ENCODE measurements at regions not wholly inside any gene's neighbourhood (a gene's known extent, or its start where the extent isn't known, plus 50 kb on each side); places are given as distances from the start of the nearest gene placed in this dataset.
"Not testable (repeated sequence)": the region's sequence is repeated elsewhere in the genome, so short reads cannot be mapped to it uniquely, and the experiment has no call there.

DNA sequence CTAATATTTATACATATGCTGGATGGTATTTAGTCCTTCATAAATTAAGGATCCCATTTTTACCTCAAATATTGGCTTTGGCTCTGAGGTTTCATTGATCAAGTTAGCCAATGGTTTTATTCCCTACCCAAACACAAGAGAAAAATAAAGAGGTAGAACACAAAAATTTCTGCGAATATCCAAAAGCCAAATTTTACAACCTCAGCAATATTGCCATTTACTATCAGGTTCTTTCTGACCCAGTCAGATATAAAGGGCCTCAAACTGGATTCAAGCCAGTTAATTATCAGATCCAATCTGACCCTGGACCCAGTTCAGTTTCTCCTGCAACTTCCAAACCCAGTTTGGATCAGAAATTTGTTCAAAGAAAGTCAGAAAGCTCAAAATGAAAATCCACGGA lies 998.1 kb downstream of the SI start:
- DNase-seq, result no peak

DNA sequence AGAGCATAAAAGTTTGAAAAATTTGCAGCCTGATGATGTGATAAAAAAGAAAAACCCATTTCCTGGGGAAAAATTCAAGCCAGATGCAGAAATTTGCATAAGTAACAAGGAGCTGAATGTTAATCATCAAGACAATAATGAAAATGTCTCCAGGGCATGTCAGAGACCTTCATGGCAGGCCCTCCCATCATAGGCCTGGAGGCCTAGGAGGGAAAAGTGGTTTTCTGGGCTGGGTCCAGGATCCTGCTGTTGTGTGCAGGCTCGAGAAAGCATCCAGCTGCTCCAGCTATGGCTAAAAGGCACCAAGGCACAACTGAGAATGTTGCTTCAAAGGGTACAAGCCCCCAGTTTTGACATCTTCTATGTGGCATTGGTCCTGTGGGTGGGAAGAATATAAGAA lies 1014.0 kb downstream of the SI start:
- DNase-seq, result no peak

DNA sequence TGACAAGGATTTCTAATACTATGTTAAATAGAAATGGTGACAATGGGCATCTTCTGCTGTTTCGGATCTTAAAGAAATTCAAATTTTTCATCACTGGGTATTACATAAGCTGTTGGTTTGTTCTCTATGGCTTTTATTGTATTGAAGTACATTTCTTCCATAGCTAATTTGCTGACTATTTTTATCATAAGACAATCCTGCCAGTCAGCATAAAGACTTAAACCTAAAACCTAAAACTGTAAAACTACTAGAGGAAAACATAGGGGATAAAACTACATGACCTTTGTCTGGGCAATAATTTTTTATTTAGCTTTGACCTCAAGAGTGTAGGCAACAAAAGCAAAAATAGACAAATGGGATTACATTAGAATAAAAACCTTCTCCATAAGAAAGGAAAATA lies 1017.4 kb downstream of the SI start:
- no peak for DNase-seq

DNA sequence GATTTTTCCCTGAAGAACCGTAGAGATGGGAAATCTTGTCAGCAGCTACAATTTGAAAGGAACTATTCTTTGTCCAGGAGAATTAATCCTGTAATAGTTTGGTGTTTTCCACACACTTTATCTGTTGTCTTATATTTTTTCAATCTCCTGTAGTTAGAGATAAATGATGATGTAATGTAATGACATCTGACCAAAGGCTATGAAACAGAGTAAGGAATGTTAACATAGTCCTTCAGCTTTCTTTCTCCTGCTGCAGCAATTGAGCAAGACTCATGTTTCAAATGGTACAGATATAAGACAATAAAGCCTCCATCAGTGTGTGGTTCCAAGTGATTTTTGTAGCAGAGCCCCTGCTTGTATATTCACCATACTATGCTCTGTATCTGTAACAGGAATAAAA lies 1028.4 kb downstream of the SI start:
- no peak for DNase-seq

DNA sequence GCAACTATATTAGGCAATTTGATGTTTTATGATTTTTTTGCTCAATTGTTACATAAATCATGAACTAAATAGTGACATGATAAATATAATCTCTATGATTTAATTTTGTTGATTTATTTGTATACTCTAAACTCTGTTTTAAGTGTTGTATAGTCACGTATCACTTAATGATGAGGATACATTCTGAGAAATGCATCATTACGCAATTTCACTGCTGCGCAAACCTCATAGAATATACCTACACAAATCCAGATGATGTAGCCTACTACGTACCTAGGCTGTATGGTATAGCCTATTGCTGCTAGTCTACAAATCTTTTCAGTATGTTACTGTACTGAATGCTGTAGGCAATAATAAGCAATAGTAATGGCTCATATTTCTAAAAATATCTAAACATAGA lies 1029.8 kb downstream of the SI start:
- no peak for DNase-seq

DNA sequence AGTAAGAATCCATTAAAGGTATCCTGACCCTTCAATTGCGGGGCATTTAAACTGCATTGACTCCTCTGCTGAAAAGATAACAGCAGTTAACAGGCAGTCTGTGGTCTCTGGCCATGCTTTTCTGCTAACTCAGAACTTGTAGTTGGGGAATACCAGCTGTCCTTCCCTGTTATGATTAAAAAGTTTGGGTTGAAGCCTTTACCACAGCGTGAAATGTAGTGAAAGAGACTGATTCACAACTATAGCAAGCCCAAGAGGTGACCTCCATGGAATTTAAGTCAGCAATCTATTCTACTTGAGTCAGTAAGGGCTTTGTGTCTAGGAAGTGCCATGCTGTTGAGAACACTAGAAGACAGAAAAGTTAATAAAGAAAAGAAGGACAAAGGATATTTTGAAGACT lies 1037.3 kb downstream of the SI start:
- DNase-seq, result no peak

DNA sequence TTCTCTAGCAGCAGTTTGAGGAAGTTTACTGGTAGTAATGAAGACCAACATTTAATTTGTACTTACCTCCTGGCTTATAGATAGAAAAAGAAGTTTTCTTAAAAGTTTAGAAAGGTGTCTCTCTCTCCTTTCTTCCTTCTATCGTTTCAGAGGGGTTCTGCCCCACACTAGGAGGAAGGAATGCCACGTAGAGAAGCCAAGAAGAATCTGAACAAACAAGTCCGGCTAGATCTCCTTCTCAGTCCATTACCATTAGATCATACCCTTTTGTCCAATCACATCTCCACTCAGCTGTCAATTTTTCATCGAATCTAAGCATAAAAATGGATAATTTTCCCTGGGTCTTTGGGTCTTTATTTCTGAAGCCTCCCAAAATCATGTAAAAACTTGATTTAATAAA lies 1048.1 kb downstream of the SI start:
- DNase-seq, result no peak

DNA sequence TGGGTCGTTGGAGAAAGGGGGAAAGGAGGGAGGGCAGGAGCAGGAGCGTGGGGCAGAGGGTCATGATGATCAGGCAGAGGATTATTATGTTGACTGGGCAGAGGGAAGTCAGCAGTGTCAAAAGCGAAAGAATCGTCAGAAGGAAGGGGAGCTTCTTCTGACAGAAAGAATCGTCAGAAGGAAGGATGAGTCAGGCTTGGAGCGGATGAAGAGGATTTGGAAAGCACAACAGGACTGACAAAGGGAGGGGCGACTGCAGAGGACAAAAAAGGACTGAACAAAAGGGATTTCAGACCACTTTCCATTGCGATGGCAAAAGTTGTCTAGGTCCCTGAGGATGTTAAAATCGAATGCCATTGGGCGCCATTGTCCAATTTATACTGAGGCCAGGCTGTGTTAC lies 1053.5 kb downstream of the SI start:
- DNase-seq, result no peak

DNA sequence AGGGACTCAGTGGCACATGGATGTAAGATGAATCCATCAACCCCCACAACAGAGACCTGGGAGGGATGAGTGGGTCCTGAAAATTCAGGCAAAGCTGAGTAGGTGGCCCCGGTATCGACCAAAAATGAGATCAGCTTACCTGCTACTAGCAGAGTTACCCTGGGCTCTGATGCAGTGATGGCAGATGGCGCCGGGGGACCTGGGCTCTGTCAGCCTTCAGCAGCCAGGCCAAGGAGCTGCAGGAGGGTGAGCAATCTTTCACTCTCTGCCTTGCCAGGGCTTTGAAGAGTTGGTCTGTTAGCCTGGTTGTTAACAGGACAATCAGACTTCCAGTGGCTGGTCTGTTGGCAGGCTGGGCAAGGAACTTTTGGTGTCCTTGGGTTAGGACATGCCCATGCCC lies 1054.8 kb downstream of the SI start:
- no peak for DNase-seq

DNA sequence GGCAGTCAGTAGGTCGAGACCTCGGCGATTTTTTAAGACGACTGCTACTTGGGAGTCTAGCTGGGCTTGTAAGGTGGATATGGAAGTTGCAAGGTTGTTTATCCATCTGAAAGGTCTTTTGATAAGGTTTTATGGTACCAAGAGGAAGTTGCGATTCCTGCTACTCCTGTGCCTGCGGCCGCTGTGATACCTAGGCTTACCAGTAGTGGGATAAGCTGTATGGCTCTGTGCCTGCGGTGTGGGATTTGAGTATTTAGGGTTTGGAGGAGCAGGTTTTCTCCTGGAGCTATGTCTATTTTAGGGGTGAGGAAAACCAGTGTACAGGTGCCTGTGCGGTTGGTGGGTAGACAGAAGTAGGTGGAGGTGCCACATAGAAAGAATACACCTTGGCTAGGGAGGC lies 1059.8 kb downstream of the SI start:
- DNase-seq, result no peak

DNA sequence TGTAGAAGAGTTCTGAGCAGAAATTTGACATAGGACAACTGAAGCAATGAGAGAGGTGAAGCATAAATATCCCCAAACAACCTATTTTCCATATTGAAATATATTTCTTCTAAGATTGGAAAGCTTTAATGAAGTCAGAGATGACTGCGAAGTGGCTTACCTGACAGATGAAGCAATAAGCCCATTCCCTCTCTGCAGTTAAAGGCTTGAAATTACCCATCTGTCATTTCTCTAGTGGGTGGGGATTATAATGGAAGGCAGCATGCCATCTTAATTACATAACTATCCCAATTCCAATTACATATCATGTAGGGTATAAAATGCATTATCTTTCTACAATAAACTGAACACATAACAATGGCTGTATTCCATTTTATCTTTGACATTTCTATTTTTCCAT lies 1070.5 kb downstream of the SI start:
- peak; percentile 48 for DNase-seq

DNA sequence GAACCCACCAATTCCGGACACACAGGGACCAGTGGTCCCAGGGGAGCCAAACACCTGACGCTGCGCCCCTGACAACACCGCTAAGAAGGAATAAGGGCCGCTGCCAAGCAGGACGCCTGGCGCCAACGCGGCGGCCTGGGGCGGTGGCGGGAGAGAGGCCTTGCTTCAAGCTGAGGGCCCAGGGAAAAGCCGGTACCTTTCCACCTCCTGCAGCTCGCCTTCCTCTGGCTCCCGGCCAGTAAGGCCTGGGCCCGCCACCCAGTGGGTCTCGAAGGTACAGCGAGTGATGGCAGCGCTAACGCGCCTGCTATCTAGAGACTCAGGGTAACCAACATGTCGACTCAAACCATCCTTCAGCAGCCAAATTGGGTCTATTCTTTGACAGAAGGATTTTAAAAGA lies 1074.1 kb downstream of the SI start:
- DNase-seq, result no peak

DNA sequence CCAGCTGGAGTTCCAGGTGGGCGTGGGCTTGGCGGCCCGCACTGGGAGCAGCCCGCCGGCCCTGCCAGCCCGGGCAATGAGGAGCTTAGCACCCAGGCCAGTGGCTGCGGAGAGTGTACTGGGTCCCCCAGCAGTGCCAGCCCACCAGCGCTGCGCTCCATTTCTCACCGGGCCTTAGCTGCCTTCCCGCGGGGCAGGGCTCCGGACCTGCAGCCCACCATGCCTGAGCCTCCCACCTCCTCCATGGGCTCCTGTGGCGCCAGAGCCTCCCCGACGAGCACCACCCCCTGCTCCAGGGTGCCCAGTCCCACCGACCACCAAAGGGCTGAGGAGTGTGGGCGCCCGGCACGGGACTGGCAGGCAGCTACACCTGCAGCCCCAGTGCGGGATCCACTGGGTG lies 1075.3 kb downstream of the SI start:
- DNase-seq, result not testable (repeated sequence)

DNA sequence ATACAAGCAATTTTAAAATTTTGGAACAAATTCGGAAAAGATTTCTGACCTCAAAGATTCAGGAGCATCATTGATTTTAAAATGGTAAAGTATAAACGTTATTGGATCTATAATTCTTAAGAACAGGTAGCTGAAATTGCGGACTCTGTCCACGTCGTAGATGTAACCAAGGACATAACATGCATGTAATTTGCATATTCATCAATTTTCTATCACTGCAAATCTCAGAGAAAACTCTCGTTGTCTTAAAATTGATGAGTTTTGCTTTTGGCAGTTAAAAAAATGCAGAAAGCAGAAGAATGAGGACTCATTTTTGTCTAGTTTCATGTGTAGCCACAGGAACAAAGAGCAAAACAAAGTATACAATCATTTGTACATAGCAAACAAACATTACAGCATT lies 1094.4 kb downstream of the SI start:
- no peak for DNase-seq

DNA sequence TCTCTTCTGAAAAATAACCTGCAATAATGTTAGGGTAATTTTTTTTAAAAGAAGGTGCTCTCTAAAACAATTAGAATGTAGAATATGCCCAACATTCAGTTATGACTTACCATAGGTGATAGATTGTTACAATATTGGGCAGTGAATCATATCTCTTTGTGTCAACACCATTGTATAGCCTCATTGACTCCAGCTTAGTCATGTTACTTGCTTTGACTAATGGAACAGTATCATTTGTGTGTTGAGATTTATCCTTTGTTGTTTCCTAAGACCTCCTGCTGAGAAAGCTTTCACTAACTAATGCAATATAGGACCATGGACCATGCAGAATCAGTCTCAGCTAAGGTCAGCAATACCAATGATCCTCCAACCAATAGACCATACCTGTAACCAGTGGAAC lies 1106.4 kb downstream of the SI start:
- DNase-seq, result no peak

DNA sequence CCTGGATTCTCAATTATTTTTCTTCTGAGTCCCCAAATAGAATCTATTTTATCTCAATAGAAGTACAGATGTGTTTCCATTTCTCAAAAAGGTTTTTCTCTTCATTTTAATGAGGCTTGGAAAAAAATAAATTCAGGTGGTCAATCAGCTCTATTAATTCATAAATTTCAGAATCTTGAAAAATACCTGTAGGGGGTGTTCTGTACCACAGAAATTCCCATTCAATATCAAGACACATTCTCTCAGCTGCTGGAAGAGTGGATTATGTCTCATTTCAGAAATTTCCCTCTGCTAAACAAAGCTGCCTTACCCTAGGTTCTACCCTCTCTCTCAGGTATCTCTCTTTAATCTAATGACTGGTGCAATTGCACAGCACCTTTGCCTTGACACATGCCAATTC lies 1121.2 kb downstream of the SI start:
- DNase-seq, result no peak

DNA sequence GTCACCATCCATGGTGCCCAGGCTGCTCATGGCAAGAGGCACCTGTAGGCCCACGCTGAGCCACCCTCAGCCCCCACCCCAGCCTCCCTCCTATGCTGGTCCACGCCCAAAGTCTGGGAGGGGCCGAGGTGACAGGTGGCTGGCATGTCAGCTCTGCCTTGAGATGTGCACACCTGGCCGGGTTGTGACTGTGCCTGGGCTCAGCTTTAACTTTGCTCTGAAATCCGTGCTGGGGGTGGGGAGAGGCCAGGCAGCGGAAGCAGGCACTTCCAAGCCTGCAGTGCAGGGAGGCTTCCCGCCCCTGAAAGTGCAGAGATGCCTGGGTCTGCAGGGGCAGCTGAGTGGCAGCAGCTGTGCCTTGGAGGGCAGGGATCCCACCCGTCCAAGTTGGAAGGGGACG lies 1124.8 kb downstream of the SI start:
- no peak for DNase-seq

DNA sequence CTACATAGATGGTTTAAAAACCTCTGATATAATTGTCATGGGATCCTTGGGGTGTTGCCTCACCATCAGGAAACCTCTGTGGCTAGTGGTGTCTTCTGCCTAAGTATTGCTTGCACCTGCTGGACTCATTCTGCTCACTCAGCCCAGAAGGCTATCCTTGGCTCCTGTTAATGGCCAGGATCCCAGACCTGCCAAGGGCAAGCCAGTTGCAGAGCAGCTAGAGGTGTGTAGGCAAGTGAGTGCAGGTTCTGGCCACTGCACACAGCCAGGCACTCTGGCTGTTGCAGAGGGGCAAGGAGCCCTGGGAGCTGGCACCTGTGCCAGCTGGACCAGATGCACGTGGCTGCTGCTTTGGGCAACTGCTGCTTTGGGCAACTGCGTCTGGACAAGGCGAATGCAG lies 1125.8 kb downstream of the SI start:
- DNase-seq, result no peak

DNA sequence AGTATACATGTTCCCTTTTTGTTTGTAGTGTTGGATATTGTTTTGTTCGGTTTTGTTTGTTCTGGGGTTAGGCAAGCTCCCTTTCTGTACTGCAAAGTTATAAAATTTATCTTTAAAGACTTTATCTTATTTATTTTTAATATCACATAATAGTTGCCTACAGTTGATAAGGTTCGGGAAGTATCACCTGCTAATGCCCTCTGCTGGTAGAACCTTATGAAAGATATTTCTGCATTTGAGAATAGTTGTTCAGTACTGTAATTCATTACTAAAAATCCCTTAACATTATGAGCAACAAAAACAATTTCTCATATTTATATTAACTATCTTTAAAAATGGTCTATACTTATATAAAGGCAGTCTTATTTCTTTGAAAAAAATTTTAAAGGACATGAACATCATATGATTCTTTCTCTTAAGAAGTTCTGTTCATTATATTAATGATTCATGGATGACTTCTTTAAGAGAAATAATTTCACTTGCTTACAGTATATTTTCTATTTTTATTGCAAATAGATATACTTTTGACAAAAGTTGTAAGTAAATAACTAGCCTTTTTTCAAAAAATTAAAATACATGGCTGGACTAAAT lies 1126.8 kb downstream of the SI start:
- DNase-seq, result peak; percentile 56

DNA sequence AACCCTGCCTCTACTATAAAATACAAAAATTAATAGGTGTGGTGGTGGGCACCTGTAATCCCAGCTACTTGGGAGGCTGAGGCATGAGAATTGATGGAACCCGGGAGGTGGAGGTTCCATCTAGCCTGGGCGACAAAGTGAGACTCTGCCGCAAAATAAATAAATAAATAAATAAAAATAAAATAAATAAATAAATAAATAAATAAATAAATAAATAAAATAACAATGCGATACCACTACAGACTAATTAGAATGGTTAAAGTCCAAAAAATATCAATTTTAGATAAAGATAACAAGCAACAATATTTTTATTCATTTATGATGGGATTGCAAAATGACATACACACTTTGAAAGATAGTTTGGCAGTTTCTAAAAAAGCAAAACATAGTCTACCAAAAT lies 1131.5 kb downstream of the SI start:
- DNase-seq, result no peak

DNA sequence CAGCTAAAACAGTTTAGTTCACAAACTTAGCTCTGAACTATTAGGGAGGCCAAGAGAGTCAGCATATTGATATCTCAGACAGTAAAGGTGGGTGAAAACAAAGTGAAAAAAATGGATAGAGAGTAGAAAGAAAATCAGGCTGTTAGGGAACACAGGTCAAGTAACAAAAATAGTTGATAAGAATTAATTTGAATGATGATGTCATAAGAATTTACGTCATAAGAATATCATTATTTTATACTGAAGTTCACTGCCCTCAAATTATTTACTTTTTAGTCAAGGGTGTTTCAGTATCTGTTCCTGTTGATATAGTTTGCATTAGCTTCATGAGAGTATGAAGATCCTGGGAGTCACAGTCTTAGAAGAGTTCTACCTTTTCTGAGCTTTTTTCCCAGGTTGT lies 1134.6 kb downstream of the SI start:
- DNase-seq, result no peak

DNA sequence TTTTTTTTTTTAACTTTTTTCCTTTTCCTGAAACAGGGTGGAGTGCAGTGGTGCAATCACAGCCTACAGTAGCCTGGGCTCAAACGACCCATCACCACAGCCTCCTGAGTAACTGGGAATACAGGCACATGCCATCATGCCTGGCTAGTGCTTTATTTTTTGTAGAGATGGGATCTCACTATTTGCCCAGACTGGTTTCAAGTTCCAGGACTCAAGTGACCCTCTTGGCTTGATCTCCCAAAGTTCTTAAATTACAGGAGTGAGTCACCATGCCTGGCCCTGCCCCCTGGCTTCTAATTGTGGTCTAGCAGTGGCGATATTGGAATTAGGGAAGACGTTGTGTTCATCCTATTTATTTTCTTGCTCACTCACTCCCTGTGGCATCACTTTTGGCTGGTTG lies 1138.4 kb downstream of the SI start:
- peak; percentile 51 for DNase-seq

DNA sequence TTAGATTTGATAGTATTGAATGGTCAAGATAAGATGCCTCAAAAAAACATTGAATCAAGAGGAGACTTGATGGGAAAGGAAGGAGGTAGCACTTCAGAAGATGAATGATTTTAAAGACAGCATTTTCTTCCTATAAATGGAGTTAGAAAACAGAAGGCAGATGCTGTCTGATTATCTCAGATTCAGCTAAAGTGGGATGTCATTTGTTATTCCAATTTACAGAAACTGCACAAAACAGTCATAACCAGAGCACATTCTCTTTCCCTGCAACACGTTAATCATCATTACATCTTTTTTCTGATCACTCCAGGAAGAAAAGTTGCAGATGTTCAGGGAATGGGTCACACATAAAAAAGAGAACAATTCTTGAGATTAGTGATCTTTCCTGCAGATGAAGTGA lies 1141.8 kb downstream of the SI start:
- no peak for DNase-seq

DNA sequence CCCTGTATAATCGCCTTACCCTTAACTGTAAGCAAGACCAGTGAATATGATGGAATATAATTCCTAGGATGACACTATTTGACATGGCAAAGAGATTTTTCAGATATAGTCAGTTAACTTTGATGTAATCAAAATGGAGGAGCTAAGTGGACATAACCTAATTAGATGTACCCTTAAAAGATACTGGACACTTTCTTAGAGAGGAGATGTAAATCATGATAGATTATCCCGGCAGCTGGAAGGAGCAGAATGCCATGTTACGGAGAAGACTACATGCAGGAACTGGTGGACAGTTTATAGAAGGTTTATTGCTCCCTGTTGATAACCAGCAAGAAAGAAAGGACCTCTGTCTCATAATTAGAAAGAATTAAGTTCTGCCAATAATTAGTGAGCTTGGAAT lies 1142.9 kb downstream of the SI start:
- no peak for DNase-seq

DNA sequence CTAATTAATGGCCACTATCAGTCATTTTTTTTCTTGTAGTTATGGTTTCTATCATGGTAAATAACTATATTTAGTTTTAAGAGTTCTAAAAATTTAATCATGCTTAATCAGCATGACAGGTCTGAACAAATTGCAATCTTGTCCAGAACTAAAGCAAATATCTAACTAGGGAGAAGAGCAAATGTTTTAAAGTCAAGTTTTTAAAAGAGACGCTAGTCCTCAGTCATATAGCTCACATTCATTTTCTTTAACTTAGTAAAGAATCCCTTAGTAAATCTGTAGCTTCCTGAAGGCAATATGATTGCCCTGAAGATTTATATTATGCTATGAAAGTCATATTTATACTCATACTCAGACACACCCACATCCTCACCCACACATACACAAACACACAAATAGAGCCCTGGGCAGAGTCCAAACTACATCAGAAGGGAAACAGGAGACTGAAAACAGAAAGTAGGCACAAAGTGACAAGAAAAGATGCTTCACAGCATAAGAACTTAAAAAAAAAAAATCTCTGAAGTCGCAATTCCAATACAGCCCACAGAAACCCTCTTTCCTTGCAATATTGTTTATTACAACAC lies 1149.1 kb downstream of the SI start:
- DNase-seq, result no peak

DNA sequence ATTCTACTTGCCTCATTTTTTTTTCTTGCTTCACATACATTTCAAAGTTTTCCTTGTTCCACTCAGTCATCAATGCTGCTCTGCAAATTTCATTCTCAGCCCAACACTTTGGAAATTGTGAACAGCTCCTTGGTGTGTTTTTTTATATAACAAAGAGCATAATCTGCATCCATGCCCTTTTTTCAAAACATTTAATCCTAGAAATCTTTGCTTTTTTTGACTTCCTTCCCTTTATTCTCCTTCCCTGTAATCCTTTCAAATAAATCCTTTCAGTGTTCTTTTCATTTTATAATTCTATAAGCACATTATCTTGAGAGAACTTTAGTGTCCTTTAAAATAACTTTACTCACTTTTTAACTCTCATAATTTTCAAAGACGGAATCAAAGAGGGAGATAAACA lies 1150.8 kb downstream of the SI start:
- no peak for DNase-seq

Data from NCI-H82 (cell line).